GM12878 (cell line): ENCODE measurements at regions not wholly inside any gene's neighbourhood (a gene's known extent, or its start where the extent isn't known, plus 50 kb on each side); places are given as distances from the start of the nearest gene placed in this dataset.
A peak's percentile ranks its signal among the peaks of the same experiment; 100 is the strongest.

Experiments used
- BACH1 ChIP-seq: fragments of 450-650 bp; IDR thresholded peaks from 2 replicates; pipeline ENCODE4 v1.6.1; 2017; ENCODE audit warnings: mild to moderate bottlenecking, borderline replicate concordance
- BCL11A ChIP-seq: IDR thresholded peaks from 2 replicates; pipeline ENCODE4 v1.6.1; 2011; ENCODE audit warnings: low read depth, low read length
- CBFB ChIP-seq: IDR thresholded peaks from 2 replicates; pipeline ENCODE4 v1.6.1; 2016; ENCODE audit warnings: antibody characterized with exemption, low read depth
- CREB1 ChIP-seq: IDR thresholded peaks from 2 replicates; pipeline ENCODE4 v1.6.1; 2012; ENCODE audit warnings: low read depth, mild to moderate bottlenecking, inconsistent platforms
- EED ChIP-seq: sonication (generic); IDR thresholded peaks from 2 replicates; pipeline ENCODE4 v1.6.1; 2016; ENCODE audit warnings: antibody characterized with exemption, low read depth
- EGR1 ChIP-seq, 2 experiments: IDR thresholded peaks; 1 replicate in 1 of 2; 2 replicates in 1 of 2; pipeline ENCODE4 v1.6.1; 2011 to 2012; ENCODE audit warnings: low read depth in 2 of 2, low read length in 2 of 2, borderline replicate concordance in 1 of 2, mild to moderate bottlenecking in 1 of 2, moderate library complexity in 1 of 2
- ESRRA ChIP-seq: IDR thresholded peaks from 2 replicates; pipeline ENCODE4 v1.6.1; 2012; ENCODE audit warnings: mild to moderate bottlenecking, low read length, improper control_type of control experiment
- HDAC2 ChIP-seq: fragments of 200-600 bp; sonication (generic); IDR thresholded peaks from 2 replicates; pipeline ENCODE4 v1.6.1; 2017
- IKZF1 ChIP-seq: fragments of 450-650 bp; conservative IDR thresholded peaks from 2 replicates; pipeline ENCODE4 v1.6.1; 2017; ENCODE audit warnings: antibody characterized with exemption, mild to moderate bottlenecking
- IKZF2 ChIP-seq, 2 experiments: fragments of 450-650 bp; IDR thresholded peaks; 2 replicates each; pipeline ENCODE4 v1.6.1; 2017; ENCODE audit warnings: mild to moderate bottlenecking in 2 of 2, moderate library complexity in 2 of 2
- IRF4 ChIP-seq: IDR thresholded peaks from 2 replicates; pipeline ENCODE4 v1.6.1; 2011; ENCODE audit warnings: low read depth, low read length
- JUNB ChIP-seq: IDR thresholded peaks from 2 replicates; pipeline ENCODE4 v1.6.1; 2016; ENCODE audit warnings: antibody characterized with exemption, mild to moderate bottlenecking
- MTA3 ChIP-seq: IDR thresholded peaks from 2 replicates; pipeline ENCODE4 v1.6.1; 2012; ENCODE audit warnings: low read length, inconsistent platforms, borderline replicate concordance
- SMARCA5 ChIP-seq: fragments of 450-650 bp; IDR thresholded peaks from 2 replicates; pipeline ENCODE4 v1.6.1; 2017; ENCODE audit warnings: mild to moderate bottlenecking
- SPI1 ChIP-seq: IDR thresholded peaks from 2 replicates; pipeline ENCODE4 v1.6.1; 2011; ENCODE audit warnings: low read depth, mild to moderate bottlenecking, low read length, moderate library complexity, borderline replicate concordance; ENCODE audit not compliant: insufficient read depth
- TARDBP ChIP-seq: IDR thresholded peaks from 2 replicates; pipeline ENCODE4 v1.6.1; 2016; ENCODE audit warnings: borderline replicate concordance
- TBL1XR1 ChIP-seq: IDR thresholded peaks from 2 replicates; pipeline ENCODE4 v1.6.1; 2012; ENCODE audit warnings: low read depth, low read length, improper control_type of control experiment
- YY1 ChIP-seq: IDR thresholded peaks from 2 replicates; pipeline ENCODE4 v1.6.1; 2011; ENCODE audit warnings: low read depth, mild to moderate bottlenecking, low read length
- TF ChIP-seq, protein P1 (sequence below): fragments of 450-650 bp; IDR thresholded peaks from 2 replicates; pipeline ENCODE4 v1.6.1; 2017; ENCODE audit warnings: mild to moderate bottlenecking, moderate library complexity
- TF ChIP-seq, protein P2 (sequence below): fragments of 150-350 bp; IDR thresholded peaks from 2 replicates; pipeline ENCODE4 v1.6.1; 2016; ENCODE audit warnings: low read depth, low read length
- TF ChIP-seq, protein P3 (sequence below): fragments of 450-650 bp; IDR thresholded peaks from 2 replicates; pipeline ENCODE4 v1.6.1; 2016; ENCODE audit warnings: mild to moderate bottlenecking
- TF ChIP-seq, protein P4 (sequence below): IDR thresholded peaks from 2 replicates; pipeline ENCODE4 v1.6.1; 2012; ENCODE audit warnings: low read depth, low read length, improper control_type of control experiment
- TF ChIP-seq, protein P5 (sequence below): IDR thresholded peaks from 2 replicates; pipeline ENCODE4 v1.6.1; 2011; ENCODE audit warnings: mild to moderate bottlenecking, low read depth, low read length, moderate library complexity; ENCODE audit not compliant: insufficient replicate concordance

DNA sequence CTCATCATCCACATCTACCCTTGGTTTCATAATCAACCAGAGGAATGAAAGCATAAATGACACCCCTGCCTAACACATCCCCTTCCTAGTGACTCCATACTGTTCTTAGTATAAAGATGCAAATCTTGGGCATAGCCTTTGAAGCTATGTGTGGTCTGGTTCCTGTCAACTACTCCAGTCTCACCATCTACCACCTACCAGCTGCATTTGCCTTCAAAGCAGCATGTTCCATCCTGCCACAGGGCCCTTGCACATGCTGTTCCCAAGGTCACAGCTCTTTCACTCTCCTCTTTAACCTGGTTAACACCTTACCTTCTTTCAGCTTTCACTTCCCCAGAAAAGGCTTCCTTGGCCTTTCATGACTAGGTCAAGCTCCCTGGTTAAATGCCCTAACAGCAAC is 62.3 kb upstream of the ARHGEF3 start (continued):
- TF ChIP-seq, protein P1, sequence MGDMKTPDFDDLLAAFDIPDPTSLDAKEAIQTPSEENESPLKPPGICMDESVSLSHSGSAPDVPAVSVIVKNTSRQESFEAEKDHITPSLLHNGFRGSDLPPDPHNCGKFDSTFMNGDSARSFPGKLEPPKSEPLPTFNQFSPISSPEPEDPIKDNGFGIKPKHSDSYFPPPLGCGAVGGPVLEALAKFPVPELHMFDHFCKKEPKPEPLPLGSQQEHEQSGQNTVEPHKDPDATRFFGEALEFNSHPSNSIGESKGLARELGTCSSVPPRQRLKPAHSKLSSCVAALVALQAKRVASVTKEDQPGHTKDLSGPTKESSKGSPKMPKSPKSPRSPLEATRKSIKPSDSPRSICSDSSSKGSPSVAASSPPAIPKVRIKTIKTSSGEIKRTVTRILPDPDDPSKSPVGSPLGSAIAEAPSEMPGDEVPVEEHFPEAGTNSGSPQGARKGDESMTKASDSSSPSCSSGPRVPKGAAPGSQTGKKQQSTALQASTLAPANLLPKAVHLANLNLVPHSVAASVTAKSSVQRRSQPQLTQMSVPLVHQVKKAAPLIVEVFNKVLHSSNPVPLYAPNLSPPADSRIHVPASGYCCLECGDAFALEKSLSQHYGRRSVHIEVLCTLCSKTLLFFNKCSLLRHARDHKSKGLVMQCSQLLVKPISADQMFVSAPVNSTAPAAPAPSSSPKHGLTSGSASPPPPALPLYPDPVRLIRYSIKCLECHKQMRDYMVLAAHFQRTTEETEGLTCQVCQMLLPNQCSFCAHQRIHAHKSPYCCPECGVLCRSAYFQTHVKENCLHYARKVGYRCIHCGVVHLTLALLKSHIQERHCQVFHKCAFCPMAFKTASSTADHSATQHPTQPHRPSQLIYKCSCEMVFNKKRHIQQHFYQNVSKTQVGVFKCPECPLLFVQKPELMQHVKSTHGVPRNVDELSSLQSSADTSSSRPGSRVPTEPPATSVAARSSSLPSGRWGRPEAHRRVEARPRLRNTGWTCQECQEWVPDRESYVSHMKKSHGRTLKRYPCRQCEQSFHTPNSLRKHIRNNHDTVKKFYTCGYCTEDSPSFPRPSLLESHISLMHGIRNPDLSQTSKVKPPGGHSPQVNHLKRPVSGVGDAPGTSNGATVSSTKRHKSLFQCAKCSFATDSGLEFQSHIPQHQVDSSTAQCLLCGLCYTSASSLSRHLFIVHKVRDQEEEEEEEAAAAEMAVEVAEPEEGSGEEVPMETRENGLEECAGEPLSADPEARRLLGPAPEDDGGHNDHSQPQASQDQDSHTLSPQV, result no peak
- no peak for TF ChIP-seq TBL1XR1
- TF ChIP-seq, protein P2, sequence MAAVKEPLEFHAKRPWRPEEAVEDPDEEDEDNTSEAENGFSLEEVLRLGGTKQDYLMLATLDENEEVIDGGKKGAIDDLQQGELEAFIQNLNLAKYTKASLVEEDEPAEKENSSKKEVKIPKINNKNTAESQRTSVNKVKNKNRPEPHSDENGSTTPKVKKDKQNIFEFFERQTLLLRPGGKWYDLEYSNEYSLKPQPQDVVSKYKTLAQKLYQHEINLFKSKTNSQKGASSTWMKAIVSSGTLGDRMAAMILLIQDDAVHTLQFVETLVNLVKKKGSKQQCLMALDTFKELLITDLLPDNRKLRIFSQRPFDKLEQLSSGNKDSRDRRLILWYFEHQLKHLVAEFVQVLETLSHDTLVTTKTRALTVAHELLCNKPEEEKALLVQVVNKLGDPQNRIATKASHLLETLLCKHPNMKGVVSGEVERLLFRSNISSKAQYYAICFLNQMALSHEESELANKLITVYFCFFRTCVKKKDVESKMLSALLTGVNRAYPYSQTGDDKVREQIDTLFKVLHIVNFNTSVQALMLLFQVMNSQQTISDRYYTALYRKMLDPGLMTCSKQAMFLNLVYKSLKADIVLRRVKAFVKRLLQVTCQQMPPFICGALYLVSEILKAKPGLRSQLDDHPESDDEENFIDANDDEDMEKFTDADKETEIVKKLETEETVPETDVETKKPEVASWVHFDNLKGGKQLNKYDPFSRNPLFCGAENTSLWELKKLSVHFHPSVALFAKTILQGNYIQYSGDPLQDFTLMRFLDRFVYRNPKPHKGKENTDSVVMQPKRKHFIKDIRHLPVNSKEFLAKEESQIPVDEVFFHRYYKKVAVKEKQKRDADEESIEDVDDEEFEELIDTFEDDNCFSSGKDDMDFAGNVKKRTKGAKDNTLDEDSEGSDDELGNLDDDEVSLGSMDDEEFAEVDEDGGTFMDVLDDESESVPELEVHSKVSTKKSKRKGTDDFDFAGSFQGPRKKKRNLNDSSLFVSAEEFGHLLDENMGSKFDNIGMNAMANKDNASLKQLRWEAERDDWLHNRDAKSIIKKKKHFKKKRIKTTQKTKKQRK, result no peak
- TF ChIP-seq, protein P3, sequence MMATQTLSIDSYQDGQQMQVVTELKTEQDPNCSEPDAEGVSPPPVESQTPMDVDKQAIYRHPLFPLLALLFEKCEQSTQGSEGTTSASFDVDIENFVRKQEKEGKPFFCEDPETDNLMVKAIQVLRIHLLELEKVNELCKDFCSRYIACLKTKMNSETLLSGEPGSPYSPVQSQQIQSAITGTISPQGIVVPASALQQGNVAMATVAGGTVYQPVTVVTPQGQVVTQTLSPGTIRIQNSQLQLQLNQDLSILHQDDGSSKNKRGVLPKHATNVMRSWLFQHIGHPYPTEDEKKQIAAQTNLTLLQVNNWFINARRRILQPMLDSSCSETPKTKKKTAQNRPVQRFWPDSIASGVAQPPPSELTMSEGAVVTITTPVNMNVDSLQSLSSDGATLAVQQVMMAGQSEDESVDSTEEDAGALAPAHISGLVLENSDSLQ, result no peak
- TF ChIP-seq, protein P4, sequence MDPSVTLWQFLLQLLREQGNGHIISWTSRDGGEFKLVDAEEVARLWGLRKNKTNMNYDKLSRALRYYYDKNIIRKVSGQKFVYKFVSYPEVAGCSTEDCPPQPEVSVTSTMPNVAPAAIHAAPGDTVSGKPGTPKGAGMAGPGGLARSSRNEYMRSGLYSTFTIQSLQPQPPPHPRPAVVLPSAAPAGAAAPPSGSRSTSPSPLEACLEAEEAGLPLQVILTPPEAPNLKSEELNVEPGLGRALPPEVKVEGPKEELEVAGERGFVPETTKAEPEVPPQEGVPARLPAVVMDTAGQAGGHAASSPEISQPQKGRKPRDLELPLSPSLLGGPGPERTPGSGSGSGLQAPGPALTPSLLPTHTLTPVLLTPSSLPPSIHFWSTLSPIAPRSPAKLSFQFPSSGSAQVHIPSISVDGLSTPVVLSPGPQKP, result no peak
- peak; percentile 78 to 86 for TF ChIP-seq IKZF2 (IDR thresholded peaks at IDR 0.05)
- no peak for TF ChIP-seq TARDBP
- TF ChIP-seq SPI1, result peak; percentile 81; the same call in 1 of the 2 replicates
- no peak for TF ChIP-seq JUNB
- TF ChIP-seq EGR1 (IDR thresholded peaks at IDR 0.05; ENCODE audit: borderline replicate concordance in 1 of 2, low read depth in 2 of 2, low read length in 2 of 2), result no peak
- TF ChIP-seq, protein P5, sequence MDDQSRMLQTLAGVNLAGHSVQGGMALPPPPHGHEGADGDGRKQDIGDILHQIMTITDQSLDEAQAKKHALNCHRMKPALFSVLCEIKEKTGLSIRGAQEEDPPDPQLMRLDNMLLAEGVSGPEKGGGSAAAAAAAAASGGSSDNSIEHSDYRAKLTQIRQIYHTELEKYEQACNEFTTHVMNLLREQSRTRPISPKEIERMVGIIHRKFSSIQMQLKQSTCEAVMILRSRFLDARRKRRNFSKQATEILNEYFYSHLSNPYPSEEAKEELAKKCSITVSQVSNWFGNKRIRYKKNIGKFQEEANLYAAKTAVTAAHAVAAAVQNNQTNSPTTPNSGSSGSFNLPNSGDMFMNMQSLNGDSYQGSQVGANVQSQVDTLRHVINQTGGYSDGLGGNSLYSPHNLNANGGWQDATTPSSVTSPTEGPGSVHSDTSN, result no peak
- 0 out of 2 replicates have a peak, but pooled peaks have one; percentile 32 for TF ChIP-seq BCL11A
- TF ChIP-seq CREB1, result no peak
- TF ChIP-seq CBFB, result no peak
- TF ChIP-seq IKZF1, result peak; percentile 78
- TF ChIP-seq EED, result peak; percentile 72; the same call in 1 of the 2 replicates
- no peak for TF ChIP-seq MTA3
- no peak for TF ChIP-seq BACH1
- 0 out of 2 replicates have a peak, but pooled peaks have one; percentile 19 for TF ChIP-seq IRF4
- peak; percentile 98 for TF ChIP-seq ESRRA
- no peak for TF ChIP-seq HDAC2
- TF ChIP-seq YY1, result no peak
- TF ChIP-seq SMARCA5, result peak; percentile 91; the same call in 1 of the 2 replicates
